Kidney glomerular epithelial cell (primary cell): ENCODE measurements at regions not wholly inside any gene's neighbourhood (a gene's known extent, or its start where the extent isn't known, plus 50 kb on each side); places are given as distances from the start of the nearest gene placed in this dataset.
A peak's percentile ranks its signal among the peaks of the same experiment; 100 is the strongest.
"Not testable (repeated sequence)": the region's sequence is repeated elsewhere in the genome, so short reads cannot be mapped to it uniquely, and the experiment has no call there.

Experiments
- DNase-seq: peaks from one replicate; lab custom pipeline; 2025; lab: John Stamatoyannopoulos, UW

- no peak for DNase-seq
Observed at GRCh38 chr13:65500481-65500880, 1729.7 kb downstream of the PCDH9 start.

GRCh38 chr13:65499256-65499655 is 1730.9 kb downstream of the PCDH9 start:
- no peak for DNase-seq

- DNase-seq, result peak; percentile 85
Observed at GRCh38 chr13:65497265-65497664, 1732.9 kb downstream of the PCDH9 start.

GRCh38 chr13:65490725-65491124 is 1739.4 kb downstream of the PCDH9 start:
- DNase-seq, result not testable (repeated sequence)

- DNase-seq, result no peak
Observed at GRCh38 chr13:65488606-65489005, 1741.5 kb downstream of the PCDH9 start.

- no peak for DNase-seq
Observed at GRCh38 chr13:65479692-65480091, 1750.4 kb downstream of the PCDH9 start.

- no peak for DNase-seq
Observed at GRCh38 chr13:65473196-65473595, 1756.9 kb downstream of the PCDH9 start.

- DNase-seq, result no peak
Observed at GRCh38 chr13:65472336-65472735, 1757.8 kb downstream of the PCDH9 start.

GRCh38 chr13:65470781-65471180 is 1759.4 kb downstream of the PCDH9 start:
- DNase-seq, result no peak

- DNase-seq, result no peak
Observed at GRCh38 chr13:65468628-65469027, 1761.5 kb downstream of the PCDH9 start.

- DNase-seq, result no peak
Observed at GRCh38 chr13:65461590-65461989, 1768.5 kb downstream of the PCDH9 start.

- DNase-seq, result no peak
Observed at GRCh38 chr13:65460136-65460535, 1770.0 kb downstream of the PCDH9 start.

- DNase-seq, result no peak
Observed at GRCh38 chr13:65456150-65456912, 1773.8 kb downstream of the PCDH9 start.

- DNase-seq, result no peak
Observed at GRCh38 chr13:65454403-65454802, 1775.7 kb downstream of the PCDH9 start.

- DNase-seq, result peak; percentile 13
Observed at GRCh38 chr13:65453982-65454381, 1776.2 kb downstream of the PCDH9 start.

- no peak for DNase-seq
Observed at GRCh38 chr13:65445340-65445739, 1784.8 kb downstream of the PCDH9 start.

- no peak for DNase-seq
Observed at GRCh38 chr13:65435590-65435989, 1794.5 kb downstream of the PCDH9 start.

GRCh38 chr13:65417953-65418352 is 1812.2 kb downstream of the PCDH9 start:
- no peak for DNase-seq

- no peak for DNase-seq
Observed at GRCh38 chr13:65416784-65417183, 1813.4 kb downstream of the PCDH9 start.

GRCh38 chr13:65414187-65414586 is 1815.9 kb downstream of the PCDH9 start:
- no peak for DNase-seq

GRCh38 chr13:65411521-65411920 is 1818.6 kb downstream of the PCDH9 start:
- DNase-seq, result no peak

- no peak for DNase-seq
Observed at GRCh38 chr13:65410791-65411190, 1819.3 kb downstream of the PCDH9 start.

- DNase-seq, result no peak
Observed at GRCh38 chr13:65401315-65401714, 1828.8 kb downstream of the PCDH9 start.

- DNase-seq, result no peak
Observed at GRCh38 chr13:65400702-65401101, 1829.4 kb downstream of the PCDH9 start.
